NB4 (cell line): ENCODE measurements at regions not wholly inside any gene's neighbourhood (a gene's known extent, or its start where the extent isn't known, plus 50 kb on each side); places are given as distances from the start of the nearest gene placed in this dataset.

ENCODE experiments used
- CTCF ChIP-seq: IDR thresholded peaks from one replicate; pipeline ENCODE4 v1.5.1; 2012; ENCODE audit warnings: low read depth, low read length
- POLR2A ChIP-seq: IDR thresholded peaks from 2 replicates; pipeline ENCODE4 v1.6.1; 2011; ENCODE audit warnings: mild to moderate bottlenecking; ENCODE audit not compliant: insufficient read length; ENCODE audit errors: extremely low read depth

DNA sequence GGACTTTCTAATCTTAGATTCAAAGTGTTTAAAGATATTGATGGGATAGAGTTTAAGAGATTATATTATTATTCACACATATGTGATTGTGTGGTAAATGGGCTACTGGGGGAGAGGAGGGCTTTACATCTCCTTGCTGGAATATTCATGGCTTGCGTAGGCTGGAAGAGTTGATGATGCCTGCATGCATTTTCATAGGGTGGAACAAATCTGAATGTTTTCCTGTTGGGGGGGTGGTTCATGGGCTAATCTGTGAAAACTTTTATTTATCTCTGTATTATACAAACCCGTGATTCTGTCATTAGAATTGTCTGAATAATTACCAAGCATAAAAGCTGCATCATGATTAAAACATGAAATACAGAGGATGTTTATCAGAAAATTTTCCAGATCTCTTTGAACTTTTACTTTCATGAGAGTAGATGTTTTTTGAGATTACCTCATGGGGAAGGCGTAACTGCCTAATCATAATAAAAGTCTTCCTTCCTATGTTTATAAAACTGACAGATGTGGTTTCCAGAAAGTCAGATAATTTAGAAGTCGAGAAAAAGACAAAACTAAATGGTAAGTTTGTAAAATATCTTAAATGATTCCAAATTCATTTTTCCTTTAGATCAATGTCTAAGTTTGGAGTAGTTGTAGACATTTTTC, 1185.4 kb upstream of the SEMA6A start:
- TF ChIP-seq CTCF (no peak), POLR2A (no peak)
